ENCODE measurements at regions not wholly inside any gene's neighbourhood (a gene's known extent, or its start where the extent isn't known, plus 50 kb on each side); places are given as distances from the start of the nearest gene placed in this dataset.

GRCh38 chr13:108360139-108360538 is 90.6 kb downstream of the TNFSF13B start:
- no peak for DNase-seq

GRCh38 chr13:108361769-108362168 is 92.3 kb downstream of the TNFSF13B start:
- DNase-seq: peak; percentile 52 to 71 (median 52)

- DNase-seq: no peak
Observed at GRCh38 chr13:108363666-108364065, 94.1 kb downstream of the TNFSF13B start.

- DNase-seq: no peak
Observed at GRCh38 chr13:108365255-108365654, 95.7 kb downstream of the TNFSF13B start.

GRCh38 chr13:108368250-108368905 is 98.9 kb downstream of the TNFSF13B start:
- DNase-seq: no peak

GRCh38 chr13:108369412-108369811 is 99.9 kb downstream of the TNFSF13B start:
- DNase-seq: no peak

GRCh38 chr13:108375034-108375433 is 105.5 kb downstream of the TNFSF13B start:
- DNase-seq: no peak

GRCh38 chr13:108375772-108376171 is 106.3 kb downstream of the TNFSF13B start:
- no peak for DNase-seq

GRCh38 chr13:108376308-108376707 is 106.8 kb downstream of the TNFSF13B start:
- DNase-seq: no peak

- no peak for DNase-seq
Observed at GRCh38 chr13:108377646-108378206, 108.2 kb downstream of the TNFSF13B start.

- DNase-seq: no peak
Observed at GRCh38 chr13:108383667-108384066, 114.1 kb downstream of the TNFSF13B start.

- DNase-seq: no peak
Observed at GRCh38 chr13:108387156-108387555, 117.6 kb downstream of the TNFSF13B start.

- DNase-seq: peak in 1 of 3 donors; percentile 9
Observed at GRCh38 chr13:108402850-108403249, 133.3 kb downstream of the TNFSF13B start.

- no peak for DNase-seq
Observed at GRCh38 chr13:108407495-108407894, 138.0 kb downstream of the TNFSF13B start.

- DNase-seq: no peak
Observed at GRCh38 chr13:108408672-108409071, 139.2 kb downstream of the TNFSF13B start.

GRCh38 chr13:108409730-108410129 is 140.2 kb downstream of the TNFSF13B start:
- DNase-seq: no peak

GRCh38 chr13:108419768-108420167 is 150.2 kb downstream of the TNFSF13B start:
- no peak for DNase-seq

GRCh38 chr13:108425056-108425455 is 155.5 kb downstream of the TNFSF13B start:
- DNase-seq: peak in 1 of 3 donors; percentile 9

GRCh38 chr13:108426893-108427292 is 157.4 kb downstream of the TNFSF13B start:
- DNase-seq: no peak

GRCh38 chr13:108427355-108427754 is 157.8 kb downstream of the TNFSF13B start:
- DNase-seq: no peak

- no peak for DNase-seq
Observed at GRCh38 chr13:108428691-108429090, 159.2 kb downstream of the TNFSF13B start.

- DNase-seq: no peak
Observed at GRCh38 chr13:108433976-108434755, 164.6 kb downstream of the TNFSF13B start.

Measured in muscle of back (tissue), 3 donors.